A673 (cell line): ENCODE measurements at regions not wholly inside any gene's neighbourhood (a gene's known extent, or its start where the extent isn't known, plus 50 kb on each side); places are given as distances from the start of the nearest gene placed in this dataset.

Source experiments
- BruUV-seq: library from RNA; stranded (reverse); fragments of 400-500 nt; replicated peaks from 2 replicates; lab custom pipeline; 2021; lab: Mats Ljungman, UMichigan
- CTCF ChIA-PET: fragments of 300-600 bp; sonication (Branson Sonifier 250); formaldehyde crosslinking; loops from one replicate; lab custom pipeline; 2022; ENCODE audit warnings: antibody characterized with exemption; lab: Charles Lee
- POLR2A ChIA-PET: fragments of 300-600 bp; sonication (Branson Sonifier 250); formaldehyde crosslinking; loops from one replicate; lab custom pipeline; 2022; ENCODE audit warnings: antibody characterized with exemption; ENCODE audit not compliant: low non-redundant PET; lab: Charles Lee
- DNase-seq: peaks from one replicate; pipeline ENCODE4 v3.0.0-alpha.2; 2015; ENCODE audit warnings: low spot score
- H3K27ac ChIP-seq: fragments of 200-600 bp; sonication (generic); 2 replicates; pipeline ENCODE4 v1.5.1; 2016; ENCODE audit warnings: mixed run types, low read depth, mild to moderate bottlenecking, mixed read lengths, antibody characterized with exemption, low read length; ENCODE audit not compliant: poor library complexity, severe bottlenecking
- H3K27me3 ChIP-seq: fragments of 200-600 bp; sonication (generic); replicated peaks from 2 replicates; pipeline ENCODE4 v1.6.1; 2017; ENCODE audit warnings: mixed run types, low read depth, mild to moderate bottlenecking, mixed read lengths, antibody characterized with exemption, low read length; ENCODE audit not compliant: insufficient read depth, poor library complexity
- H3K36me3 ChIP-seq: fragments of 200-600 bp; sonication (generic); 2 replicates; pipeline ENCODE4 v1.6.1; 2016; ENCODE audit warnings: mixed run types, mild to moderate bottlenecking, mixed read lengths, antibody characterized with exemption, low read length; ENCODE audit not compliant: insufficient read depth, poor library complexity, severe bottlenecking
- H3K4me1 ChIP-seq: fragments of 200-600 bp; sonication (generic); 2 replicates; pipeline ENCODE4 v1.6.1; 2017; ENCODE audit warnings: mixed run types, mild to moderate bottlenecking, mixed read lengths, antibody characterized with exemption, low read length; ENCODE audit not compliant: insufficient read depth, poor library complexity, severe bottlenecking
- H3K4me3 ChIP-seq: fragments of 200-600 bp; sonication (generic); 2 replicates; pipeline ENCODE4 v1.5.1; 2016; ENCODE audit warnings: low read depth, mixed run types, mild to moderate bottlenecking, mixed read lengths, low read length; ENCODE audit not compliant: poor library complexity, severe bottlenecking
- H3K9me3 ChIP-seq: fragments of 200-600 bp; sonication (generic); 2 replicates; pipeline ENCODE4 v1.6.1; 2016; ENCODE audit warnings: mixed run types, low read depth, mild to moderate bottlenecking, mixed read lengths, antibody characterized with exemption, low read length; ENCODE audit not compliant: poor library complexity, severe bottlenecking
- CTCF ChIP-seq: fragments of 300-800, 200-600 bp; sonication (generic); conservative IDR thresholded peaks from 2 replicates; pipeline ENCODE4 v1.5.1; 2017; ENCODE audit warnings: low read depth, mild to moderate bottlenecking, antibody characterized with exemption, low read length, moderate library complexity, mixed read lengths
- EZH2 ChIP-seq: fragments of 200-600 bp; sonication (generic); IDR thresholded peaks from 2 replicates; pipeline ENCODE4 v1.6.1; 2017; ENCODE audit warnings: borderline replicate concordance, low read depth, mild to moderate bottlenecking, mixed read lengths, antibody characterized with exemption, low read length; ENCODE audit not compliant: poor library complexity, severe bottlenecking
- intact Hi-C: fragments of 100-400 bp; cut with micrococcal nuclease; formaldehyde crosslinking; loops from one replicate; pipeline ENCODE4 v1.10.0; 2022; ENCODE audit not compliant: unreplicated experiment

GRCh38 chr11:38884145-38884865 lies 2286.3 kb upstream of the RAG2 start:
- TF ChIP-seq EZH2: no peak
- no peak for TF ChIP-seq CTCF
- H3K27ac ChIP-seq: no peak overlapping the region
- no peak for DNase-seq
- intact Hi-C loops: no loop called here
- H3K36me3 ChIP-seq: no peaks in the 10 kb centered on the region
- no TSS peak for BruUV-seq
- H3K27me3 ChIP-seq: no peaks in the 10 kb centered on the region
- no peak overlapping the region for H3K4me3 ChIP-seq
- CTCF ChIA-PET: no interaction called here
- H3K9me3 ChIP-seq: no peaks in the 10 kb centered on the region
- no peaks in the 10 kb centered on the region for H3K4me1 ChIP-seq
- POLR2A ChIA-PET: no interaction called here

- DNase-seq: no peak
- H3K36me3 ChIP-seq: no peaks in the 10 kb centered on the region
- H3K4me1 ChIP-seq: no peaks in the 10 kb centered on the region
- intact Hi-C loops: no loop called here
- H3K4me3 ChIP-seq: no peak overlapping the region
- peaks cover 21% of the 10 kb centered on the region for H3K9me3 ChIP-seq
- TF ChIP-seq EZH2 (no peak), CTCF (no peak)
- no peak overlapping the region for H3K27ac ChIP-seq
- no TSS peak for BruUV-seq
- POLR2A ChIA-PET: no interaction called here
- CTCF ChIA-PET: no interaction called here
- no peaks in the 10 kb centered on the region for H3K27me3 ChIP-seq
Observed at GRCh38 chr11:38867338-38867737, 2269.3 kb upstream of the RAG2 start.

- Histone ChIP-seq H3K27ac (no peak overlapping the region), H3K4me1 (no peaks in the 10 kb centered on the region), H3K36me3 (no peaks in the 10 kb centered on the region), H3K9me3 (peaks cover 21% of the 10 kb centered on the region), H3K27me3 (no peaks in the 10 kb centered on the region), H3K4me3 (no peak overlapping the region)
- intact Hi-C loops: no loop called here
- POLR2A ChIA-PET: no interaction called here
- CTCF ChIA-PET: interaction anchor here (0.7 kb wide), 1 partner anchor 29 kb away, joined by 6 read pairs; no protein-coding TSS in a partner anchor
- TF ChIP-seq CTCF (no peak), EZH2 (no peak)
- no peak for DNase-seq
- BruUV-seq: no TSS peak
Observed at GRCh38 chr11:38865922-38866321, 2267.9 kb upstream of the RAG2 start.
